ENCODE measurements at regions not wholly inside any gene's neighbourhood (a gene's known extent, or its start where the extent isn't known, plus 50 kb on each side); places are given as distances from the start of the nearest gene placed in this dataset.
"Not testable (repeated sequence)": the region's sequence is repeated elsewhere in the genome, so short reads cannot be mapped to it uniquely, and the experiment has no call there.

DNA sequence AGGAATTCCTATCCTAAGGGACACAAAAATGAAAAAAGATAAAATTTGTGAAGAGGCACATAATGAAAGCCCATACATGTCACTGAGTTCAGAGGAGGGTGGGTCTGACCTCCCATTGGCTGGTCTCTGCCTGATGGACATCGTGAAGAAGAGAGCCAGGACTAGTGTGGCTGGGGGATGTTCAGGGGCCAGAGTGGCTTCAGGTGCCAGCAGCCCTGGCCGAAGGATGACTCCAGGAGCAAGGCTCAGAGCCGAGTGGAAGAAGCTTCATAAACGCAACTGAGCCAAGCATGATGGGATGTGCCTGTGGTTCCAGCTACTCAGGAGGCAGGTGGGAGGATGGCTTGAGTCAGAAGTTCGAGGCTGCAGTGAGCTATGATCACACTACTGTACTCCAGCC lies 56.9 kb upstream of the ATP5PO start:
- no peak for DNase-seq (ENCODE audit: low spot score)

DNA sequence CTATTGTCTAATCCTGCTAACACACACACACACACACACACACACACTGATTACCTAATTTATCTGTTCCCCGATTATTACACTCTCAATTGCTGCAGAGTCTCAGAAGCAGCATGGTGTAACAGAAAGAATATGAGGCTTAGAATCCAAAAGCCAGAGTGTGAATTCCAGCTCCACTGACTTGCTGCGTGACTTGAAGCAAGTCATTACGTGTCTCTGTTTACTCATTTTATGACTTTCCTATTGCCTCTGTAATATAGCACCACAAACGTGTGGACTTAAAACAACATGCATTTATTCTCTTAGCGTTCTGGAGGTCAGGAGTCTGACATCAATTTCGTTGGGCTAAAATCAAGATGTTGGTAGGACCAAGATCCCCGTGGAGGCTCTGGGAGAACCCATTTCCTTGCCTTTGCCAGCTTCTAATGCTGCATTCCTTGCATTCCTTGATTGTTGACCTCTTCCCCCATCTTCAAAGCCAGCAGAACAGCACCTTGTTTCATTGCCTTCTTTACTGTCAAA lies 55.9 kb upstream of the ATP5PO start:
- no peak for DNase-seq (ENCODE audit: low spot score)

DNA sequence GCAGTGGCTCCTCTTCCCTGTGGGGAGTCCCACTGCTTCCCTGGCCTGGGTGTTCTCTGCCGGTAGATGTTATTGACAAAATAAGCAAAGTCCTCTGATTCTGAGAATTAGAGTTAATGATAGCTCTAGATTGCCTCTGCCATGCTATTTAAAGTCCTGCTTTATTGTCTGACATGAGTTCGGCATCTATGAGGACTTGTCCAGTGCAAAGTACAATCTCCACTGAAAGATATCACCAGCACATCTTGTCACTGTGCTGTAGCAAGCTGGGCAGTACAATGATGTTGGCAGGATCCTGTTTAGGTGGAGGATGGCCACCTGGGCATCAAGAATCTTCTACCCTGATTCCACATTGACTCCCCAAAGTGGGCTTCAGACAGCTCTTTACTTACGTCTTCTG lies 54.0 kb upstream of the ATP5PO start:
- no peak for DNase-seq (ENCODE audit: low spot score)

DNA sequence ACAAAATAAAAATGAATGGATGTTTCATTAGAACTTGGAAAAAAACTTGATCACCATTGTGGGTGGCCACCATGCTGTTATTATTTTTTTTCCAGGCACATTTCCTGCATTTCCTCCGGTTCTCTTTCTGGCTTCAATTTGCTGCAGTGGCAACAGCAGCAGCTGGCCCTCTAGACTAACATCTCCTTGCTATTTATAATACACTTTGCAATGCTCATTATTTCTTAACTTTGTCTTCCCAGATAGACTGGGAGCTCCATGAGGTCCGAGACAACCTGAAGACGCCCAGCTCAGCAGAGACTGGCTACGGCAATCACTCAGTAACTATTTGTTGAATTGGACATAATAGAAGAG lies 53.4 kb upstream of the ATP5PO start:
- no peak for DNase-seq (ENCODE audit: low spot score)

DNA sequence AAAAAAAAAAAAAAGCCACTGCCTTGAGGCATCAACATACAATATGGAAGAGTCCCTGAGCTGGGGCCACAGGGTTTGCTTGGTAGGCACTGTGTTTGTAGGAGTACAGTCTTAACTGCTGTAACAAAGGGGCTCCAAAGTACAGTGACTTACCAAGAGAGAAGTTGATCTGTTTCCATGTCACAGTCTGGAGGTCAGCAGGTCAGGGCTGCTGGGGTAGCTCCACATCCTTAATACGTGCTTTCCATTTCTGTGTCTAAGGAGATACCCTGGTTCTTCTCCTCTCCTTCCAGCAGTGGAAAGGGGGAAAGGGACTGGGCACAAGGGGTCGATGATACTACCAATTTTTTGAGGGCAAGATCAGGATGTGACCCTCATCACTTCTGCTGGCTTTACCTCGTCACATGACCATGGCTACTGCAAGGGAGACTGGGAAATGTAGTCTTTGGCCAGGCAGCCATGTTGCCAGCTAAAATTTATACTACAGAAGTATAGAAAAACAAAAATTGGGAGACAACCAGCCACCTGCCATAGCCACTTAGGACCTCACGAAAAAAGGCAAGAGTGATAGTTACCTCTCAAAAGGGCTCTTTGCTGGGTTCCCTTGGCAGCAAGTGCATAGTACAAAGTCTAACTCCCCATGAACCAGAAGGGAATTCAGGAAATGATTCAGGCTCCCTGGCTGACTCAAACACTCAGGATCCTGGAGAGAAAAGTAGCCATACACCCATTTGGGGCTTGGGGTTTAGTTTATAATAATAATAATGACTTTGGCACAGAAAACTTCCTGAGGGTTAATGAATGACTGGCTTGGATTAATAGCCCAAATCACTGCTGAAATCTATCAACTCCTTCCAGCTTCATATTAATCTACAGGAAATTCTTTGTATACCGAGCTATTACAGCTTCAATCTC lies 52.7 kb upstream of the ATP5PO start:
- DNase-seq (ENCODE audit: low spot score): peak; percentile 60

DNA sequence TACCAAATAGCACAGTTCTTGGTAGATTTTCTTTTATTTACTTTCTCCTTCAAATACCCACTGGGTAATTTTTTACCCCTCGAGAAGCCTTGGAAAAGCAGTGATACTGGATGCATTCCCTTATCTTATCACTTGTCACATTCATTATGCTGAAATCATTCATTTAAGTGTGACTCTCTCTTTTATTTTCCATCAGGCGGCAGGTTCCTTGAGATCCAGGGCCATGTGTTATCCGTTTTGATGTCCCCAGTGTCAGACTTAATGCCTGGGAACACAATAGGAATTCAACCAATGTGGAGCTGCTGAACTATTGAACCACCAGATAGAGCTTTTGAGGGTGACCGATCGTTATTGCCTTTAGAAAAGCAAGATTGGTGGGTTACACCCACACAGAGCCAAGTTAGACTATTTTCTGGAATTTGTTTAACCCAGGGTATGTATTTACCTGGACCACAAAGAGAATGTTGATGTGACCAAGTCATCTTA lies 51.5 kb upstream of the ATP5PO start:
- no peak for DNase-seq (ENCODE audit: low spot score)

DNA sequence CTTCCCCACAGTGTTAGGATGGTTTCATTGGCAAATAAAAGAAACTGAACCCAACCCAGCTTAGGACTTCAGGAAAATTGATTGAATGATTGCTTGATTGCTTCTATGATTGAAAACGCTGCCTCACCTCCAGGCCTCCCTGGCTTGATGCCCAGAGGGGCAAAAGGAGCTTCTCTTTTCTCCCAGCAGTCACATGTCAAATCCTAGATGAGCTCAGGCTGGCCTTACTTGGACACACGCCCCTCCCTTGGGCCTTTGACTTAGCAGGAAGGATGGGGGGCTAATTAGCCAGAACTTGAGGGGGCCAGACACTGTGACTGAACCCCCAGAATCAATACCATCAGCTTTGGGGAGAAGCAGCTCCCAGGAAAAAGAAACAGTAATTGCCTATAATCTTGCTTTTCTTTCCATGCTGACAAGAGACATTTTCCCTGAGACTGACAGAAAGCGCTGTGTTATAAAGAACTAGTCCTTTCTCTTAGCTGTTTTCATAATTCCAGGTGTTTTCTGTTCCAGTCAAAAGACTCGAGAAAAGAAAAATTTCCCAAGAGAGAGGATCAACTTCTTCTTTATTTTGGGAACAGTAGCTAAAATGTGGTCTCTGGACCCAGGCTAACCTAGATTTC lies 50.8 kb upstream of the ATP5PO start:
- no peak for DNase-seq (ENCODE audit: low spot score)

DNA sequence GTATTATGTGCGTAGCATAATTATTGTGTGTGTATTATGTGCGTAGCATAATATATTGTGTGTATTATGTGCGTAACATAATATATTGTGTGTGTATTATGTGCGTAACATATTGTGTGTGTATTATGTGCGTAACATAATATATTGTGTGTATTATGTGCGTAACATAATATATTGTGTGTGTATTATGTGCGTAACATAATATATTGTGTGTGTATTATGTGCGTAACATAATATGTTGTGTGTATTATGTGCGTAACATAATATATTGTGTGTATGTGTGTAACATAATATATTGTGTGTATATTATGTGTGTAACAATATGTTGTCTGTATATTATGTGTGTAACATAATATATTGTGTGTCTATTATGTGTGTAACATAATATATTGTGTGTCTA lies 50.1 kb upstream of the ATP5PO start:
- DNase-seq (ENCODE audit: low spot score): not testable (repeated sequence)

Measured in hepatic stellate cell (primary cell).